WI38 (cell line): ENCODE measurements at regions not wholly inside any gene's neighbourhood (a gene's known extent, or its start where the extent isn't known, plus 50 kb on each side); places are given as distances from the start of the nearest gene placed in this dataset.

ENCODE experiments used
- H3K4me3 ChIP-seq: 2 replicates; pipeline ENCODE4 v1.5.1; 2011; ENCODE audit warnings: low read depth, mild to moderate bottlenecking, control low read depth, low read length
- TF ChIP-seq, protein P1 (sequence below): IDR thresholded peaks from 2 replicates; pipeline ENCODE4 v1.5.1; 2012; ENCODE audit warnings: low read depth, mild to moderate bottlenecking, control low read depth, low read length

DNA sequence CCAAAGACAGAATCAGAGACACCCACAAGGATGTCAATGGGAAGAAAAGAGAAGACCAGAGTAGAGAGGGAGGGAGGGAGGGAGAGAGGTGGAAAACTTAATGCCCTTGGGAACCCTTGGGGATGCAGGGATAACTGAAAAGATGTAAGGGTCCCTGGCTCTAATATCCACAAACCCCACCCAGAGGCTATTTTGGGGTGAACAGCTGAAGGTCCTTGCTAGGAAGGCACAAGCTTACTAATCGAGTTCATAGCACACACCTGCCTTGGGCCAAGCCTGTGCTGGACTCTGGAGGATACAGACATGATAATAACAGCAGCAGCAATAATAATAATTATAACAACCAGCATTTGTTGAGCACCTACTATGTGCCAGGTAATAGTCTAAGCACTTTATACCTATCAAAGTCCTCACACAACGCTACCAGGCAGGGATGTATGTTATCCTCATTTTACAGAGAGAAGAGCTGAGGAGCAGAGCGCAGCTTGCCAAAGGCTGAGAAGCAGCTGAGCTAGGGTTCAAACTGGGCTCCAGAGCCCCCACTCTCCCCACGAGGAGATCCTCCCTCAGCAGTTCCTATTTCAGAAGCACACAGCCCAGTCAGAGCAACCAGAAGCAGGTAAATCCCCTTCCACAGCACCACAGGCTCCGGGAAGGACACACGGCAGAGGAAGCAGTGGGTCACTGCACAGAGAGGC lies 174.2 kb downstream of the ANKRD60 start:
- TF ChIP-seq, protein P1, sequence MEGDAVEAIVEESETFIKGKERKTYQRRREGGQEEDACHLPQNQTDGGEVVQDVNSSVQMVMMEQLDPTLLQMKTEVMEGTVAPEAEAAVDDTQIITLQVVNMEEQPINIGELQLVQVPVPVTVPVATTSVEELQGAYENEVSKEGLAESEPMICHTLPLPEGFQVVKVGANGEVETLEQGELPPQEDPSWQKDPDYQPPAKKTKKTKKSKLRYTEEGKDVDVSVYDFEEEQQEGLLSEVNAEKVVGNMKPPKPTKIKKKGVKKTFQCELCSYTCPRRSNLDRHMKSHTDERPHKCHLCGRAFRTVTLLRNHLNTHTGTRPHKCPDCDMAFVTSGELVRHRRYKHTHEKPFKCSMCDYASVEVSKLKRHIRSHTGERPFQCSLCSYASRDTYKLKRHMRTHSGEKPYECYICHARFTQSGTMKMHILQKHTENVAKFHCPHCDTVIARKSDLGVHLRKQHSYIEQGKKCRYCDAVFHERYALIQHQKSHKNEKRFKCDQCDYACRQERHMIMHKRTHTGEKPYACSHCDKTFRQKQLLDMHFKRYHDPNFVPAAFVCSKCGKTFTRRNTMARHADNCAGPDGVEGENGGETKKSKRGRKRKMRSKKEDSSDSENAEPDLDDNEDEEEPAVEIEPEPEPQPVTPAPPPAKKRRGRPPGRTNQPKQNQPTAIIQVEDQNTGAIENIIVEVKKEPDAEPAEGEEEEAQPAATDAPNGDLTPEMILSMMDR: no peak
- H3K4me3 ChIP-seq: no peak overlapping the region

DNA sequence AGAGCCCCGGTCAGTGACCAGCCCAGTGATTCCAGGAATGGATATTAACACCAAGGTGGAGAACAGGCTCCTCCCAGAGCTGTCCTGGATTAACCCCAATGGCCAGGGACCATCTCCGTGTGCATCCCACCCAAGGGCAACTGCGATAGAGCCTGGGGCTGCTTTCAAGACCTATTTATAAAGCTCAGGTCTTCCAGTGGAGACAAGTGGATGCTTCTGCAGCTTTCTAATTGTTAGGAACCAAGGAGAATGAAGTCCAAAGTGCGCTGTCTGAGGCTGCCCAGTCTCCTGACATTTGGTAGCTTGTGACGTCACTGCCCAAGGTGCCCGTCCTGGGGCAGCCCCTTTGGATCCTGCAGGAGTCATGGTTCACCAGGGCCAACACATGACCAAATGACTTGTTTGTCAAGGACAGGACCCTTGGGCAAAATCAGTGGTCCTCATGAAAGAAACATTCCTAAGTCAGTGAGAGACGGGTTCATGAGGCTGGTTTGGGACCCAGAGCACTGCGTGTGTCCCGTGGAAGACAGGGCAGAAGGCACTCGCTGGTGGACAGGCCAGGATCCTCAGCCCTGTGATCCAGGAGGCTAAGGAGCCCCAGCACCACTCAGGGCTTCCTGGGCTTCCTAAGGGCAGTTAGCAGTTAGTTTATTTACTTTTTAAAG lies 174.9 kb downstream of the ANKRD60 start:
- H3K4me3 ChIP-seq: no peak overlapping the region
- TF ChIP-seq, protein P1: no peak

DNA sequence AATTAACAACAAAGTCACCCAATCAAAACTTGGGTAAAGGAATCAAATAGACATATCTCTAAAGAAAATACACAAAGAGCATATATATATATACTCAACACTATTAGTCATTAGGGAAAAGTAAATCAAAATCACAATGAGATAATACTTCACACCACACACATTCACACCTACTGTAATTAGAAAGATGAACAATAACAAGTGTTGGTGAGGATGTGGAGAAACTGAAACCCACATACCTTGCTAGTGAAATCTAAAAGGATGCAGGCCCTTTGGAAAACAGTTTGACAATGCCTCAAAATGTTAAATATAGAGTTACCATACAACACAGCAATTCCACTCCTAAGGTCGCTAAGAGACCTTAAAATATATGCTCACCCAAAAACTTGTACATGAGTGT lies 177.1 kb downstream of the ANKRD60 start:
- TF ChIP-seq, protein P1: no peak
- H3K4me3 ChIP-seq: no peak overlapping the region

DNA sequence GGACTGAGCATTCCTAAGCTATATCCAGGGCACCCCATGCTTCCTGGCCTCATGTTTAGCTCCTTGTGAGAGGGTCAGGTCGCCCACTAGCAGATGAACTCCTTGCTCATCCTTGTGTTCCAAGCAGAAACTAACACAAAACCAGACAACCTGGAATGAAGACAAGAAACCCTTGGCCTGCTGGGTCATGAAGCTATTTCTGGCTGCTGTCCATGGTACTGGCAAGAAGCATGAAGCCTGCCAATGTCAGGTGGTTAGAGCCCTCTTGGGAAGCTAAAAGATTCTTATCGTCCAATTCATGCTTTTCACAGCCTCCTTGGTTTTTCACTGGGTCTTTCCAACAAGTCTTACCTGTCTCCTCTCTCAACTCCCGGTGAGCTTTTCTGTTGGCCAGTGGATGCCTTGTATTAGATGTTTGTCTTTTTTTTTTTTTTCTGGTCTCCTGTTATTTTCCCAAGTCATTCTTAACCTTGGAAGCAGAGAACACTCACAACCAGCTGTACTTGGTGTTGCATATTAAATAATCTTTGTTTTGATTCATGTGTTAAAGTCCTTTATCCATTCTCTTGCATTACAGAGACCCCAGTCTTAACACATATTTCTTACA lies 180.3 kb downstream of the ANKRD60 start:
- TF ChIP-seq, protein P1: no peak
- H3K4me3 ChIP-seq: no peak overlapping the region

DNA sequence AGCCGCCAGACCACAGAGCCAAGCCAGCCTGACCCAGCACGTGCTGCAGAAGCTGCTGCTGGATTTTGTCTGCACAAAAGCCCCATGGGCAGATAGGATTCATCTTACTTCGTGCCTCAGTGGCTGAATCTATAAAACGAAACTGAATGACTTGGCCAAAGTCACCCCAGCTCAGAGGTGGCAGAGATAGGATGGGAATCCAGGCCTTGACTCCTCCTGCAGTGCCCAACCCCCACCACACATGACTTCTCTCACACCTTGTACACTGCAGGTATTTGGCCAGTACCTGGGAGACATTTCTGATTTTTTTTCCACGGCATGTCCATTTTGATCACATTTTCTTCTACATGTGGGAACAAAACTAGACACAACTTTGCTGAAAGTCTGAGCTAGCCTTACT lies 182.1 kb downstream of the ANKRD60 start:
- no peak overlapping the region for H3K4me3 ChIP-seq
- TF ChIP-seq, protein P1: no peak

DNA sequence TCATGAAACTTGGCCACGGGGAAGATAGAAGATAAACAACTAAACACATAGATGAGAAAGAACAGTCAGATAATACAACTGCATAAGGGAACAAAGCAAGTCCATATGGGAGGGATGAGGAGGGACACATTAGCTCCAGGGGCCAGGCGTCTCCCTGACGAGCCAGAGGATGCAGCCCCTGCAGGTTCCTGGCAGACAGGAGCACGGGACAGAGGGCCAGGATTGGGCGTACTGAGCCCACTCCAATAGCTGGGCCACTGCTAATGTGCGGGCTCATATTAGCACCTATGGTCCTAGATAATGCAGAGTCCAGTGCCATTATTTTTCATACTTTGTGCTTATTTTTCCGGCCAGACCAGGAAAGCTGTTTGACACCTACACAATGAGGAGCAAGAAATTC lies 182.9 kb downstream of the ANKRD60 start:
- TF ChIP-seq, protein P1: no peak

More for the DNA sequence above, 182.9 kb downstream of the ANKRD60 start:
- no peak overlapping the region for H3K4me3 ChIP-seq
